ENCODE measurements at regions not wholly inside any gene's neighbourhood (a gene's known extent, or its start where the extent isn't known, plus 50 kb on each side); places are given as distances from the start of the nearest gene placed in this dataset.
"Not testable (repeated sequence)": the region's sequence is repeated elsewhere in the genome, so short reads cannot be mapped to it uniquely, and the experiment has no call there.

- no peak for DNase-seq
These were observed 322.9 kb downstream of the ADGRD1 start for GRCh38 chr12:131276501-131277185.

GRCh38 chr12:131277186-131278091, 323.7 kb downstream of the ADGRD1 start:
- DNase-seq = not testable (repeated sequence)

- not testable (repeated sequence) for DNase-seq
These were observed 324.9 kb downstream of the ADGRD1 start for GRCh38 chr12:131278451-131279115.

GRCh38 chr12:131279281-131279921, 325.7 kb downstream of the ADGRD1 start:
- DNase-seq = no peak

GRCh38 chr12:131280426-131280825, 326.7 kb downstream of the ADGRD1 start:
- DNase-seq = no peak

- DNase-seq = no peak
These were observed 327.3 kb downstream of the ADGRD1 start for GRCh38 chr12:131281016-131281415.

GRCh38 chr12:131282292-131283080, 328.8 kb downstream of the ADGRD1 start:
- DNase-seq = no peak

GRCh38 chr12:131283191-131283861, 329.6 kb downstream of the ADGRD1 start:
- DNase-seq = no peak

GRCh38 chr12:131283862-131284825, 330.4 kb downstream of the ADGRD1 start:
- DNase-seq = not testable (repeated sequence)

GRCh38 chr12:131284954-131285904, 331.5 kb downstream of the ADGRD1 start:
- not testable (repeated sequence) for DNase-seq

- DNase-seq = not testable (repeated sequence)
These were observed 332.2 kb downstream of the ADGRD1 start for GRCh38 chr12:131285905-131286295.

GRCh38 chr12:131286301-131286700, 332.6 kb downstream of the ADGRD1 start:
- not testable (repeated sequence) for DNase-seq

GRCh38 chr12:131287015-131287937, 333.6 kb downstream of the ADGRD1 start:
- no peak for DNase-seq

GRCh38 chr12:131287938-131288764, 334.4 kb downstream of the ADGRD1 start:
- DNase-seq = no peak

- not testable (repeated sequence) for DNase-seq
These were observed 335.3 kb downstream of the ADGRD1 start for GRCh38 chr12:131288765-131289695.

GRCh38 chr12:131289807-131290206, 336.1 kb downstream of the ADGRD1 start:
- not testable (repeated sequence) for DNase-seq

Data from 8988T (cell line).